ENCODE measurements at regions not wholly inside any gene's neighbourhood (a gene's known extent, or its start where the extent isn't known, plus 50 kb on each side); places are given as distances from the start of the nearest gene placed in this dataset.

DNA sequence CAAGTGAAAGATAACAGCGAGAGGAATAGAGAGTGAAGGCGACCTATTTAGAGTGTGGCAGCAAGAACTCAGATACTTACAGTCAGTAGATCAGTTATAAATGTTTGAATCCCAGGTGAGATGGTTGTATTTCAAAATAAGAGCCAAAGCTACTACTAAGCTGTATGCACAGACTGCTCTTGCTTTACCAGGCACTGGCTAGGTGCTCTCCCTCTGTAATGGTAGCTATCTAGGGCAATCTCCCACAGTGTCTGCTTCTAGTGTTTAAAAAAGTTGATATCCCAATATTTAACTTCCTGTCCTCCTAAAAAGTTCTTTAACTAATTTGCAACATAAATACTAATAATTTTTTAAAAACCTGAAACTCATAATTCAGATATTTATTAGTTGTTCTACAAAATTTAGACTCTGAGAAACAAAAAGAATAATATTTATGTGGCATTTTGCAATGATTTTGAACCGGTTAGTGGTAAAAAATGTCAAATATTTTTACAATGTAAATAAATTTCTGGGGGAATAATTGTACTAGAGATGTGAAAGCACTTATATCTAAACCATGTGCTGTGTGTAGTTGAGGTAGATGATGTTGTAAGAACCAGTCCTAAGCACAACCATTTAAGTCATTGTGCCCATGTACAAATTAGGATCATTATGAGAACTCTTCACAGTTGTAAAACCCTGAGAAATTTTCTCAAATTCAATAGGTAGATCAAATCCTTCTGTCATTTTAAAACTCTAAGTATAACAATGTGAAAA lies 349.3 kb upstream of the SEMA3D start:
- no peaks in the 10 kb centered on the region for H3K36me3 ChIP-seq (ENCODE audit: control insufficient read depth, insufficient read depth, low read length)
- no peaks in the 10 kb centered on the region for H3K27me3 ChIP-seq (ENCODE audit: control insufficient read depth, insufficient read depth, low read length)
- 94% methylated on average over 2 of the region's 3 CpGs for WGBS (ENCODE audit: insufficient coverage, low lambda C conversion rate)

GRCh38 chr7:85529831-85530230 lies 343.0 kb upstream of the SEMA3D start:
- H3K36me3 ChIP-seq (ENCODE audit: control insufficient read depth, insufficient read depth, low read length), result no peaks in the 10 kb centered on the region

More for the DNA sequence above, 349.3 kb upstream of the SEMA3D start:
- H3K9me3 ChIP-seq (ENCODE audit: control insufficient read depth, low read depth, low read length), result no peaks in the 10 kb centered on the region
- DNase-seq, result no peak
- no peak overlapping the region for H3K4me3 ChIP-seq (ENCODE audit: low read length)
- no peak overlapping the region for H3K27ac ChIP-seq (ENCODE audit: low read length)
- no peaks in the 10 kb centered on the region for H3K4me1 ChIP-seq (ENCODE audit: control insufficient read depth, insufficient read depth, low read length)

DNA sequence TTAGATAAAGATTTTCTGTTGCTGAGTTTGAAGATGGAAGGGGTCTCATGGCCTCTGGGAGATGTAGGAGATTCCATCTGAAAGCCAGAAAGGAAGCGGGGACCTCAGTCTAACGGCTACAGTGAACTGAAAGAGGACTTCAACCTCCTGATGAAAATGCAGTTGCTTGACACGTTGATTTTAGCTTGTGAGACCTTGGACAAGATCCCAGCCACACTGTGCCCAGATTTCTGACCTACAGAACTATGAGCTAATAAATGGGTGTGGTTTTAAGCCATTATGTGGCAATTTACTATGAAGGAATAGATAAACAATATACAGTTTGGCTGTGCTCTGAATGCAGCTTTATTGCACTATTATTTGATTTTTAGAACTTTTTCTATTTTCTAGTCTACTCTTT lies 342.3 kb upstream of the SEMA3D start:
- H3K27ac ChIP-seq (ENCODE audit: low read length), result no peak overlapping the region
- H3K36me3 ChIP-seq (ENCODE audit: control insufficient read depth, insufficient read depth, low read length), result no peaks in the 10 kb centered on the region
- no peaks in the 10 kb centered on the region for H3K9me3 ChIP-seq (ENCODE audit: control insufficient read depth, low read depth, low read length)
- no peak overlapping the region for H3K4me3 ChIP-seq (ENCODE audit: low read length)
- H3K27me3 ChIP-seq (ENCODE audit: control insufficient read depth, insufficient read depth, low read length), result no peaks in the 10 kb centered on the region
- peak; percentile 13 to 54 for DNase-seq
- WGBS (ENCODE audit: insufficient coverage, low lambda C conversion rate), result no CpG with 5 or more reads among the region's 3 CpGs
- no peaks in the 10 kb centered on the region for H3K4me1 ChIP-seq (ENCODE audit: control insufficient read depth, insufficient read depth, low read length)

More at GRCh38 chr7:85529831-85530230, 343.0 kb upstream of the SEMA3D start:
- Histone ChIP-seq H3K27me3 (ENCODE audit: control insufficient read depth, insufficient read depth, low read length) (no peaks in the 10 kb centered on the region), H3K27ac (ENCODE audit: low read length) (no peak overlapping the region), H3K4me3 (ENCODE audit: low read length) (no peak overlapping the region), H3K9me3 (ENCODE audit: control insufficient read depth, low read depth, low read length) (no peaks in the 10 kb centered on the region), H3K4me1 (ENCODE audit: control insufficient read depth, insufficient read depth, low read length) (no peaks in the 10 kb centered on the region)
- no peak for DNase-seq
- no CpG with 5 or more reads among the region's 4 CpGs for WGBS (ENCODE audit: insufficient coverage, low lambda C conversion rate)

DNA sequence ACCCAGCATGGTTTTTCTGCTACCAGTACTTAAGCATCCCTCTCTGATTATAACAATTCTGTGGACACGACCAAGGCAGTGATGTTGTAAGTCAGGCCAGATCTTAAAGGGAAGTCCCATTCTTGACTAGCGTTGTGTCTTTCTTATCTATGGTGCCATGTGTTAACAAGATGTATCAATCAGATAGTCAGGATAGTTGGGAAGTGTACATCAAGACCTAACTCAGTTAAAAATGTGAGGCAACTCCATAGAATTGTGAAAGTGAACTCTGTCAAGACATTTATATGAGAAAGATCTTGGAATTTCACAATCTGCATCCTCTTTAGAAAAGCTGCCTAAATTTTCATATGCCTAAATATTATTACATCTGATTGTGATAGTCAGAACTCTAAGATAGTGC lies 341.7 kb upstream of the SEMA3D start:
- H3K4me3 ChIP-seq (ENCODE audit: low read length), result no peak overlapping the region
- no peaks in the 10 kb centered on the region for H3K36me3 ChIP-seq (ENCODE audit: control insufficient read depth, insufficient read depth, low read length)
- no CpG with 5 or more reads among the region's 2 CpGs for WGBS (ENCODE audit: insufficient coverage, low lambda C conversion rate)
- H3K27ac ChIP-seq (ENCODE audit: low read length), result no peak overlapping the region
- no peaks in the 10 kb centered on the region for H3K9me3 ChIP-seq (ENCODE audit: control insufficient read depth, low read depth, low read length)
- H3K4me1 ChIP-seq (ENCODE audit: control insufficient read depth, insufficient read depth, low read length), result no peaks in the 10 kb centered on the region
- no peaks in the 10 kb centered on the region for H3K27me3 ChIP-seq (ENCODE audit: control insufficient read depth, insufficient read depth, low read length)
- DNase-seq, result no peak

DNA sequence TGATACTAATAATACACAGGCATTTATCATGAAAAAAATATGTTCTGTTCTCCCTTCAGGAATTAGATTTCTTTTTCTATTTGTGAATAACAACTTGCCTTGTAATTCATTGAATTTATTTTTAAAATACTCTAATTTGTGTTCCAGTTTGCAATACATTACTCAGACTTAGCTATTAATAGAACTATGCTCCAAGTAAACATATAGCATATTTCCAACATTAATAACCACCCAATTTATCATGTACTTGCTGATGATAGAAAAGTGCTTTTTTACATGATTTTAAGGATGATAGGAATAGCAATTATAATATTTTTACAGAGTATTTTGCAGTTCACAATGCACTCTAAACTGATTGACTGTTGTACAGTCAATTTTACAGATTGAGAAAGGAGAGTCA lies 338.8 kb upstream of the SEMA3D start:
- no peak for DNase-seq
- H3K36me3 ChIP-seq (ENCODE audit: control insufficient read depth, insufficient read depth, low read length), result no peaks in the 10 kb centered on the region
- no peaks in the 10 kb centered on the region for H3K9me3 ChIP-seq (ENCODE audit: control insufficient read depth, low read depth, low read length)
- H3K4me1 ChIP-seq (ENCODE audit: control insufficient read depth, insufficient read depth, low read length), result no peaks in the 10 kb centered on the region
- no peak overlapping the region for H3K4me3 ChIP-seq (ENCODE audit: low read length)
- H3K27me3 ChIP-seq (ENCODE audit: control insufficient read depth, insufficient read depth, low read length), result no peaks in the 10 kb centered on the region
- H3K27ac ChIP-seq (ENCODE audit: low read length), result no peak overlapping the region

DNA sequence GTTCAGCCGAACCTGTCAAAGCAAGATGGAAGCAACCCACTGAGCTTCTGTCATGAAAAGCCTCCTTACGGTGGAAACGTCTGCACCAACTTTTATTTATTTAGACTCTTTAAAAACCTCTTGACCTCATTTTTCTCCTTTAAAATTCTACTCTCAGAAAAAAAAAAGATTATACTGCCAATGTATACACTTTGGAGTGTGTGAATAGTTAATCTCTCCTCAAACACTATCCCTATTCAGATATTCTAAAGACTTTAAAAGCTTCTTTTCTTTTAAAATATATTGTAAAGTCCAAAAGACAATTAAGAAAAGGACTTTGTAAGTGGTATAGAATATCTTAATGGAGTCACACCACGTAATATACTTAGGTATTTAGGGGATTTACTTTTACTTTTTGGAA lies 335.2 kb upstream of the SEMA3D start:
- no peak for DNase-seq
- Histone ChIP-seq H3K36me3 (ENCODE audit: control insufficient read depth, insufficient read depth, low read length) (no peaks in the 10 kb centered on the region), H3K9me3 (ENCODE audit: control insufficient read depth, low read depth, low read length) (no peaks in the 10 kb centered on the region), H3K27me3 (ENCODE audit: control insufficient read depth, insufficient read depth, low read length) (no peaks in the 10 kb centered on the region), H3K4me1 (ENCODE audit: control insufficient read depth, insufficient read depth, low read length) (no peaks in the 10 kb centered on the region), H3K27ac (ENCODE audit: low read length) (no peak overlapping the region), H3K4me3 (ENCODE audit: low read length) (no peak overlapping the region)
- no CpG with 5 or more reads among the region's 4 CpGs for WGBS (ENCODE audit: insufficient coverage, low lambda C conversion rate)

- no peak for DNase-seq
- Histone ChIP-seq H3K4me1 (ENCODE audit: control insufficient read depth, insufficient read depth, low read length) (no peaks in the 10 kb centered on the region), H3K27ac (ENCODE audit: low read length) (no peak overlapping the region), H3K4me3 (ENCODE audit: low read length) (no peak overlapping the region), H3K36me3 (ENCODE audit: control insufficient read depth, insufficient read depth, low read length) (no peaks in the 10 kb centered on the region), H3K9me3 (ENCODE audit: control insufficient read depth, low read depth, low read length) (no peaks in the 10 kb centered on the region), H3K27me3 (ENCODE audit: control insufficient read depth, insufficient read depth, low read length) (no peaks in the 10 kb centered on the region)
- 86% methylated on average over 3 of the region's 3 CpGs for WGBS (ENCODE audit: insufficient coverage, low lambda C conversion rate)
These were observed 334.3 kb upstream of the SEMA3D start for GRCh38 chr7:85521108-85521694.

DNA sequence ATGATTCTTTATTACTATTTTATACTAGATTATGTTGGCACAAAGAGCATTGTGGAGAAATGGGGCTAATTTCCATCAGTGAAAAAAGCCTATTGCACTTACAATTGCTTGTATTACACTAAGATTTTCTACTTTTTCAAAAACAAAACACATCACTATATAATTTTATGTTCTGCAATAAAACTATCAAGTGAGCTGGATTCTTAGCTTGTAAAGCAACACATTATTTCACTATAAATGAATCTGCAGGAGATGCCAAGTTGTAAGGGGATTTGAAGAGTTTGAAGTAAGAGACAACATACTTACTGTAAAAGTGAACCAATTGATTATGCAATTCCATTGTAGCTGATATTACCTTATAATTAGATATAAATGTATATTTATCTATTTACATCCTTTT lies 333.3 kb upstream of the SEMA3D start:
- DNase-seq, result no peak
- no peaks in the 10 kb centered on the region for H3K27me3 ChIP-seq (ENCODE audit: control insufficient read depth, insufficient read depth, low read length)
- no peak overlapping the region for H3K27ac ChIP-seq (ENCODE audit: low read length)
- H3K36me3 ChIP-seq (ENCODE audit: control insufficient read depth, insufficient read depth, low read length), result no peaks in the 10 kb centered on the region
- H3K9me3 ChIP-seq (ENCODE audit: control insufficient read depth, low read depth, low read length), result no peaks in the 10 kb centered on the region
- H3K4me1 ChIP-seq (ENCODE audit: control insufficient read depth, insufficient read depth, low read length), result no peaks in the 10 kb centered on the region
- H3K4me3 ChIP-seq (ENCODE audit: low read length), result no peak overlapping the region

DNA sequence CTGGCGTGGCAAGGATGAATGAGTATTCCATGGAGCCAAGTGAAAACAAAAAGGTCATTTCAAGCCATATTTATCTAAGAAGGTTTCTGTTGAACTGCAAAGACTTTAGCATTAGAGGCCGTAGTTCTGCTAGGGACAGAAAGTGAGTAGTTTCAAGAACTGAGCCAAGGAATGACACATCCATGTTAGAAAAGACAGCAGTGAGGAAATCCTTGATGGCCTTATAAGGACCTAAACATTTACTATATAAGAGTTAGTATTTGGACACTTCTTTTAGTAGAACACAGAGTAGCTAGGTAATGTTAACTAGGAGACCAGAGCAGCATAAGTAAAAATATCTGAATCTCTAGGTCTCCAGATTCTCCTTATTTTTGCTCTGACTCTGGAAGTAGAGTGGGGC lies 329.8 kb upstream of the SEMA3D start:
- H3K27ac ChIP-seq (ENCODE audit: low read length), result no peak overlapping the region
- H3K9me3 ChIP-seq (ENCODE audit: control insufficient read depth, low read depth, low read length), result no peaks in the 10 kb centered on the region
- no CpG with 5 or more reads among the region's 2 CpGs for WGBS (ENCODE audit: insufficient coverage, low lambda C conversion rate)
- no peak for DNase-seq
- H3K4me3 ChIP-seq (ENCODE audit: low read length), result no peak overlapping the region
- H3K27me3 ChIP-seq (ENCODE audit: control insufficient read depth, insufficient read depth, low read length), result no peaks in the 10 kb centered on the region
- no peaks in the 10 kb centered on the region for H3K4me1 ChIP-seq (ENCODE audit: control insufficient read depth, insufficient read depth, low read length)
- no peaks in the 10 kb centered on the region for H3K36me3 ChIP-seq (ENCODE audit: control insufficient read depth, insufficient read depth, low read length)

GRCh38 chr7:85512790-85513189 lies 325.9 kb upstream of the SEMA3D start:
- Histone ChIP-seq H3K36me3 (ENCODE audit: control insufficient read depth, insufficient read depth, low read length) (no peaks in the 10 kb centered on the region), H3K27me3 (ENCODE audit: control insufficient read depth, insufficient read depth, low read length) (no peaks in the 10 kb centered on the region), H3K4me1 (ENCODE audit: control insufficient read depth, insufficient read depth, low read length) (no peaks in the 10 kb centered on the region), H3K27ac (ENCODE audit: low read length) (no peak overlapping the region), H3K9me3 (ENCODE audit: control insufficient read depth, low read depth, low read length) (no peaks in the 10 kb centered on the region), H3K4me3 (ENCODE audit: low read length) (no peak overlapping the region)
- no peak for DNase-seq

- no CpG with 5 or more reads among the region's 2 CpGs for WGBS (ENCODE audit: insufficient coverage, low lambda C conversion rate)
- no peaks in the 10 kb centered on the region for H3K27me3 ChIP-seq (ENCODE audit: control insufficient read depth, insufficient read depth, low read length)
These were observed 323.4 kb upstream of the SEMA3D start for GRCh38 chr7:85510287-85510686.

More at GRCh38 chr7:85510287-85510686, 323.4 kb upstream of the SEMA3D start:
- no peak overlapping the region for H3K27ac ChIP-seq (ENCODE audit: low read length)
- H3K4me3 ChIP-seq (ENCODE audit: low read length), result no peak overlapping the region
- no peak for DNase-seq
- H3K9me3 ChIP-seq (ENCODE audit: control insufficient read depth, low read depth, low read length), result no peaks in the 10 kb centered on the region
- H3K4me1 ChIP-seq (ENCODE audit: control insufficient read depth, insufficient read depth, low read length), result no peaks in the 10 kb centered on the region
- H3K36me3 ChIP-seq (ENCODE audit: control insufficient read depth, insufficient read depth, low read length), result no peaks in the 10 kb centered on the region

All from large intestine (tissue), 3 donors.